Posterior vena cava (tissue), 2 donors: ENCODE measurements at regions not wholly inside any gene's neighbourhood (a gene's known extent, or its start where the extent isn't known, plus 50 kb on each side); places are given as distances from the start of the nearest gene placed in this dataset.

Experiments
- DNase-seq: peaks from one replicate; pipeline ENCODE4 v3.0.0-alpha.2; 2020; ENCODE audit warnings: low spot score
- intact Hi-C, 2 donors: fragments of 100-400 bp; cut with DNase I; formaldehyde crosslinking; loops; one replicate each; pipeline versions ENCODE4 v1.14.1 to v1.14.2; 2022 to 2023
- donor health status: DM: yes; HTN: yes; CAD: no.
- donor health status: DM: yes; HTN: yes; CAD: no.

DNA sequence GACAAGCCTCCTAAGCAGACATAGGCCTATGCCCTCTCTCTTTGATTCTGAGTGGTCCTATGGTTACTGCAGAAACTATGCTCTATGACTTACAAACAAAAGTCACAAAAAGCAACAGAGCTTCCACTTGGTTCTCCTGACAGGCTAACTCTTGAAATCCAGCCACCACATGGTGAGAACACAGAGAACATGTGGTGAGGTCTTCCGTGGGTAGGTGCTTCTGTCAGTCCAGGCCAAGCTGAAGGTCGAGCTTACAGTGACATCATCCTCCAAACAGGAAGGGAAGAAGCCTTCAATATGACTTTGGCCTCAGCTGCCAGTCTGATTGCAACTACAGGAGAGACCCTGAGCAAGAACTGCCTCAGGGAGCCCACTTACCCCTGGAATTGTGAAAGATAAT lies 265.5 kb downstream of the TBX18 start:
- intact Hi-C loops: no loop called here

DNA sequence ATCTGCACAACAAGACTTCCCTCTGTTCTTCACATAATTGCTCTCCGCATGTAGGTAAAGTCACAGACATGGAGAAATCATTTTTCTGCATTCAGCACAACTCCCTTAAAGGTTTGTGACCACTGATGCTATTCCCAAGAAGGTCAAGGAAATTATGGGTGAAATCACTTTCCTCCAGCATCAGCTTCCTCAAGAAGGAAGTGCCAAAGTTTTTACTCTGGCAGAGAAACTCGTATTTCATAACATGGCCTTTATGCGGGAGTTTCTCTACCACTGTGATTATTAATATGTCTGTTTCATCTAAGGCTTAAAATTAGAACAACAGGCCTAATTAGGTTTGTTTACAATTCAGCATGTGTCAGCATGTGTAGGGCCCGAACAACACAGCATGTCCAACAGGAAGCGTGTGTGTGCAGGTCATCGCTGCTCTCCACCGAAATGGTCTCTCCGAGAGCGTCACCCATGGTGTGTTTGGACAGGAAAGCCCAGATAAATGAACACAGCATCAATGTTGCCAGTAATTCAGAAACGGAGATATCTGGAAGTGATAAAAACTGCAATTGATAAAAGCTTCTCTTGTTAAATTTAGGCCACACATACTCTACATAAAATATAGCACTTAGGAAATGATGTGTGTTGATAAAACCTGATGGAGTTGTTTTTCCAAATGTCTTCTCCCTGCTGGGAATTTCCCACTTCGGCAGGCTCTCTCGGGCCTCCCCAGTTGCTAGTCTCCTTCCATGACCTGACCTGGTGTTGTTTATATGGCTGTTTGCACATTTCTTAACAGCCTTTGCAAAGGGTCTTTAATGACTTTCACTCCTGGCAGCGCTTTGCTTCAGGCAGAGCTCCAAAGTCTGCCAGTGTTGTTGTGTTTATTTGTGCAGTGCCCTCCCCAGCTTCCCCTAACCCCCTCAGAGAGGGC lies 265.1 kb upstream of the CEP162 start:
- DNase-seq: no peak
- intact Hi-C loops: no loop called here

More for the DNA sequence above, 265.5 kb downstream of the TBX18 start:
- DNase-seq: no peak

DNA sequence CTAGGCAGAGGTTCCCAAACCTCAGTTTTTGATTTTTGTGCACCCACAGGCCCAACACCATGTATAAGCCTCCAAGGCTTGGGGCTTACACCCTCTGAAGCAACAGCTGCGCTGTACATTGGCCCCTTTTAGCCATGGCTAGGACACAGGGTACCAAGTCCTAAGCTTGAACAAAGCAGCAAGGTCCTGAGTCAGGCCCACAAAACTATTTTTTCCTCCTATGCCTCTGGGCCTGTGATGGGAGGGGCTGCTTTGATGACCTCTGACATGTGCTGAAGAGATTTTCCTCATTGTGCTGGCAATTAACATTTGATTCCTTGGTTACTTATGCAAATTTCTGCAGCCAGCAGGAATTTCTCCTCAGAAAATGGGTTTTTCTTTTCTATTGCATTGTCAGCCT lies 262.2 kb upstream of the CEP162 start:
- intact Hi-C loops: no loop called here
- DNase-seq: no peak

DNA sequence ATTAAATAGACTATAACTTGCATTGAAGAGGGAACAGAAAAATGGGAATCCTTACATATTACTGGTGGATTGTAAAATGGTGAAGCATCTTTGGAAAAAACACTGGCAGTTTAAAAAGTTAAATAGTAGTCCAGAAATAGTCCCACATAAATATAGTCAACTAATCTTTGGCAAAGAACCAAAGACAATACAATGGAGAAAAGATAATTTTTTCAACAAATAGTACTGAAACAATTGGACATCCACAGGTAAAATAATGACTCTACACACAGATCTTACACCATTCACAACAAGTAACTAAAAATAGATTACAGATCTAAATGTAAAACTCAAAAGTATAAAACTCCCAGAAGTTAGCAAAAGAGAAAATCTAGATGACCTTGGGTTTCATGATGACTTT lies 259.1 kb upstream of the CEP162 start:
- intact Hi-C loops: no loop called here
- no peak for DNase-seq

DNA sequence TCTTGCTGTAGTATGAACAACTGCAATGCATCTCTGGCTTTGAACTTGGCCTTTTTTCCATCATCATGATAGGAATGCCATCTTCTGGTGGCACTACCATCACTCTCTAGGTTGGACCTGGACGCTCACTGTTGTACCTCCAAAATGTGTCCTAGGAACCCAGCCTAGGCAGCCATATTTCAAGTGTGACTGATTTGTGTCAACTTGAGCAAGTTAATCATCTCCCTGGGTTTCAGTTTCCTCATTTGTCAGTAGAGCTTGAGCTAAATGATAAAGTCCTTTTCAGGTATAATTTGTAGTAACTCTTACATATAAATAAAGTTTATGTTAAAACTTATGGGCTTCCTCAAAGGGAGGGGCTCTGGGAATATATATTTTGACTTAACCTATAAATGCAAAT lies 241.7 kb upstream of the CEP162 start:
- no peak for DNase-seq
- intact Hi-C loops: loop anchor here in 1 of 2 donors (5.0 kb wide), 1 partner anchor 403 kb away; no protein-coding TSS in a partner anchor

DNA sequence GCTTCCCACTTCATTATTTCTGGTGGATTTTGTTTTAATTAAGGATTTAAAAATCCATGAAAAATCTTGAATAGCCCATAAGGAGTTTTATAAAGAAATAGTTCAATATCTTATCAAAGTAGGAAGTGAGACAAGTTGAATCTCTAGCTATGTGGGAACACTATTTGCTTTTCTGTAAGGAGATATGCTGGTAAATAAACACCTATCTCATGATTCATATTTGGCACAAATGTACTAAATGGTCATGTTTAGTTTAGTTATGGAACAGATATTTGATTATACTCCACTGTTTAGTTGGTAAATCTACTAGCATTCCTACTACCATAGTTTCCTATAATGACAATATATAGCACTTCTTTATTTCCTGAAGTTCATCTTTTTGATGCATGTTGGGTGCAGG lies 239.9 kb upstream of the CEP162 start:
- intact Hi-C loops: loop anchor here in 1 of 2 donors (5.0 kb wide), 1 partner anchor 405 kb away; no protein-coding TSS in a partner anchor

DNA sequence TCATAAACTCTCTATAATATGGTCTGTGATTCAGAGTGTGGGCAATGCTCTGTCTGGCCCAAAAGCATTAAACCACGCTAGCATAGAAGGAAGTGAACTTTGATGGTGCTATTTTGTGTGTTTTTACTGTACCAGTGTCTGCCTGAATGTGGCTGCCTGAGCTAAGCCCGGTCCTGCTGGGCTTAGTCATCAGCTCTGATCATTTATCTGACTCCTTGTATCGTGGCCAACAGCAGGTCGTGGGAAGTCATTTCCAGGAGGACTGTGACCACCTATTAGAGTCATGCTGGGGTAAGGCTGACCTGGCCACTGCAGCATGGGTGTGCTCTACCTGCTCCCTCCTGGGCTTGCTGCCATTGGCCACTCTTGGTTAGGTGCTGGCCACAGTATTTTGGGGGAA lies 239.1 kb upstream of the CEP162 start:
- no peak for DNase-seq
- intact Hi-C loops: loop anchor here in 1 of 2 donors (5.0 kb wide), 1 partner anchor 406 kb away; no protein-coding TSS in a partner anchor

More for the DNA sequence above, 239.9 kb upstream of the CEP162 start:
- no peak for DNase-seq

DNA sequence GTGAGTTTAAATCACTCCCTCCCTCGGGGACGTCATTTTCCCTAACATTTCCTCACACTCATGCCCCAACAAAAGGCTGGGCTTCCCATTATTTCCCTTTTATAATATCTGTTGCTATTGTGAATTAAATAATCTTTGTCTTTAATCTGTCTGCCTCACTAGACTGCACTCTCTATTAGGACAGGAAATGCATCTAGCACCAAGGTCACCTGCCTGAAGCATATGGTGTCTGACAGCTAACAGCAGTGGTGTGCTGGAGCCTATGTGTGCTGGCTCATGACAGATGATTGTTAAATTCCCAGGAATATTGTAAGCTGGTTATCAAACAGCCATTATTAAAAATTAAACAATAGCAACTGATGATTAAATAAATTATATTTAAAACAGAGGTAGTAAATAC lies 237.0 kb upstream of the CEP162 start:
- no peak for DNase-seq
- intact Hi-C loops: no loop called here

DNA sequence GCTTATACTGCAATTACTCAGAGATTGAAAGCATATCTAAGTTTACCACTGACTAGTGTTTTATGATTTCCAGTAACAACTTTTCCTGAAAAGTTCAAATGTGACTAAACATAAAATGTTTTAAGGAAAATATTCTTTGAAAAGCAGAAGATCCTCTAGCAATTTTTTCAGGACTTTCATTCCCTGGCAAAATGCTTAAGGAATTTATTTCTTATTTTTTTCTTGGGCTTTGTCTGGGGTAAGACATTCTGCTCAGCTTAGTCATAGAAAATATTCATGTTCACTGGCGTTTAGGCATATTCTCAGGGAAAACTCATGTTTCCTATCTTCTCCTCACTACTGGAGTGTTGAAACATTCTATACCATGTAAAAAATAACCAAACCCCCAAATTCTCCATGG lies 235.3 kb upstream of the CEP162 start:
- no peak for DNase-seq
- intact Hi-C loops: no loop called here

DNA sequence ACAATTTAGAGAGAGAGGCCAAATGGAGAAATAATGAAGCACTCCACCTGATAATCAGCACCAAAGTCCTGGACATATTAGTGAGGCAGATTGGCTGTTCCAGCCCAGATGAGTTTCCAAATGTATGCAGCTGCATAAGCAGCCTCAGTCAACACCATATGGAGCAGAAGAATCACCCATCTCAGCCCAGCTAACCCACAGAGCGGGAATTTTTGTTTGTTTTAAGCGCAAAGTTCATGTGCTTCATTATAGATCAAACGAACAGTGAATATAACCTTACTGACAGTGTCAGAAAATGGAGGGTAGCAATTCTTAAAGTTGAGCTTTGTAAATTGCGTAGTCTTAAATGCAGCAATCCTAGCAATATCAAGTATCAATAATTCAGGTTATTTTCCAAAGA lies 234.0 kb upstream of the CEP162 start:
- intact Hi-C loops: no loop called here
- DNase-seq: no peak

DNA sequence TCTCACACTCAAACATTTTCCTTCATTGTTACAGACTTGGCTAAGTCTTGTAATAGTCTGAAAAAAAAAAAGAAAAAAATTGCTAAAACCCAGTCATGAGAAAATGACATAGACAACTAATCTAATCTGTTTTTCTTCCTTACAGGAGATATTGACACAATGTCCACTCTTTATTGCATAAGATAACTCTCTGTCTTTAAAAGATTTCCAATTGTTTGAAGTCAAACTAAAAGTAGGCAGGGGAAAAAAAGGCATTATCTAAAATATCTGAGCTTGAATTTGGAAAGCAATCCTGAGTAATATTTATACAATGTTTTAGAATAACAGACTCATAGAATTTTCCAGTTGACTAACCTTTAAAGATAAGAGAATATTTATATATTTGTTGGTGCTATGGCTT lies 233.0 kb upstream of the CEP162 start:
- DNase-seq: no peak
- intact Hi-C loops: no loop called here

DNA sequence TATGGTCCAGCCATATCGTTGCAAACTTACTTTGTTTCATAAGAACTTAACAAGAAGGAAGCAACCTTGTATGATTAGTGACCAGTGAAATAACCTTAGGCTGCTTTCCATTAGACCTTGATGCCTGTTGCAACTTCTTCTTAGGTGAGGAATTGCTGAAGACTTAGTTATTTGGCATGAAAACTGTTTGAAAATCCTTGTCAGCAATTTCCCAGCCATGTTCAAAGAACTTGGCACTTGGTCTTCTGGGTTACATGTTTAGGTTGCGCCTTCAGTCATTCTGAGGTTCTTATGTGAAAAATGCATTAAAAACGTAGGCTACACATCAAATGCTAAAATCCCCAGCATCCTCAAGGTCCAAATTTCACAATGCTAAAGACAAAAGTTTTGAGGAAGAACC lies 232.0 kb upstream of the CEP162 start:
- no peak for DNase-seq
- intact Hi-C loops: no loop called here

DNA sequence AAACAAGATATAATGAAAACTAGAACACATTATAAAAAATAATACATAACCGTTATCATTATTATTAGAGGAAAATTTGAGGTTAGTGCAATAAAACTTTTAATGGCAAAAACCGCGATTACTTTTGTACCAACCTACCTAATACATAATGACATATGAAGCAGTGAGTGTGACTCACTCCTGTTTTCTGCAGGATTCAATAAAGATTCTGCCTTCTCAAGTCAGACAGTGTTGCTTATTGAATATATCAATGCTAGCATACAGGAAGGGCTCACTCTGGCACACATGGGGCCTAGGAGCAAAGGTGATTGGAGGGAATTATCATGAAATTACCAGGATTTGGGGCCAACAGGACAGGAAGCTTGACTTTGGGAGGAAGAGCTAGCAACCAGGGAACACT lies 230.8 kb upstream of the CEP162 start:
- intact Hi-C loops: no loop called here
- no peak for DNase-seq

DNA sequence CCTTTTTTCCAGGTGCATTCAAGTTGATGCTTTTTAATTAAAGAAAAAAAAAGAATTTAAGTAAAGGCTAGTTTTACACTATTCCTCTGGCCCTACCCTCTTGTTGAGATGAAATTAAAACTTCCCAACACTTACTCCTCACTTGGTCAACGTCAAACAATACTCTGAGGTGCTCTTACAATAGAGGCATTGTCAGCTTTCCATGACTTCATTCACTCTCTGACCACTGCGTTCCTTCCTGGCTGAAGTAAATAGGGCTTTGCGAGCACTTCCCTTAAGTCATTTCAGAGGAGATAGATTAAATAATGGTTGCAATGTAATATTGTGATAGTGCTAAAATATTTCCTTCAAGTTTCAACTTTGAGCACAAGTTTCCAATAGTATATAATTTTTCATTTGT lies 229.8 kb upstream of the CEP162 start:
- intact Hi-C loops: no loop called here

DNA sequence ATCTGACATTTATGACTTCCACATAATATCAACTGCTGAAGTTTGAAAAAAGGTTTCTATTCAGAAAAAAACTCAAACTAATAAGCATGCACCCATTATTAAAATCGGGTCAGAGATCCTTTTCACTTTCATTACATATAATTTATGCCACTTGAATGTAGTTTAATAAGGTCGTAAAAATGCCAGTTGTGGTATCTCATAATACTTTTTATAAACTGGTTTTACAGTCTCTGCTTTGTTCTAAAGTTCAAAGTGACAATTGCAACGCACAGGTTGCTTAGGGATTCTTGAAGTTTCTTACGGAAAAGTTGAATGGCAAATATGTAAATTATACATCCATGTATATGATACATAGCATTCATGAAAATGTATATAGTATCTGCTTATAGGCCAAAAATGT lies 229.4 kb upstream of the CEP162 start:
- no peak for DNase-seq
- intact Hi-C loops: no loop called here

More for the DNA sequence above, 229.8 kb upstream of the CEP162 start:
- no peak for DNase-seq

DNA sequence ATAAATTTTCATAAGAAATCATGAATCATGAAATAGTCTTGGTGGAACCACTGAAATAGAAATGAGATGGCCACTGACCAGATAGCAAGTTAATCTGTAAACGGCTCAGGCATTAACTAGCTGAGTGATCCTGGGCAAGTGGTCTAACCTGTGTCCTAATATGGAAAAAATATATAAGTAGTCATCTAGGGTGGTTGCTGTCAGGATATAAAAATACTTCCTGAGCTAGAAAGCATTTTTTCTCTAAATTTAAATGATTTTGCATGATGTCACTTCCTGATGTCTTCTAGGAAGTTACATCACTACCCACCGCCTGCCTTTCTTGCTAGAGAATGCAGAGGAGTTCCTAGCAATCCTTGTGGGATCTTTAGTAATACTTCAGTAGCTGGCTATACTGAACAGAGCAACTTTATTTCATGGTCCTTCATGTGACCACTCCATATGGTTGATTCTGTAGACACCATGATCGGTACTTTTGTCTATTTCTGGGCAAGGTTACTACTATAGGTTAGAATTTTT lies 228.1 kb upstream of the CEP162 start:
- DNase-seq: no peak

DNA sequence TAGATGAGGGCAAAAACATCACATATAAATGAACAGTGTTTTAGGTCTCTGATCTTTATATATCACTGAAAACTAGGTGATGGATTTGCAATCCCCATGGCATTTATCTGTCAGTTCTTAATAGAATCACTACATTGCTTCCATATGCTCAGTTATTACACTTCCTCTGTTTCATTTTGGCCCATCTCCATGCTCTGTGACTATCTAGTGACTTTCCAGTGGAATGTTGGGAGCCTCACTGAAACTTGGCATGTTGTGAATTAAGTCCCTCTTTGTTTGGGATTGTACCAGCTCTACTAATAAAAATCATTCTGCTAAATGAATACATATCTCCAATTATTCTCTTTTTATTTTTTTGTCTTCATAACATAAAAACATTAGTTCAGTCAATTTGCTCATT lies 226.1 kb upstream of the CEP162 start:
- intact Hi-C loops: no loop called here

More for the DNA sequence above, 228.1 kb upstream of the CEP162 start:
- intact Hi-C loops: no loop called here

DNA sequence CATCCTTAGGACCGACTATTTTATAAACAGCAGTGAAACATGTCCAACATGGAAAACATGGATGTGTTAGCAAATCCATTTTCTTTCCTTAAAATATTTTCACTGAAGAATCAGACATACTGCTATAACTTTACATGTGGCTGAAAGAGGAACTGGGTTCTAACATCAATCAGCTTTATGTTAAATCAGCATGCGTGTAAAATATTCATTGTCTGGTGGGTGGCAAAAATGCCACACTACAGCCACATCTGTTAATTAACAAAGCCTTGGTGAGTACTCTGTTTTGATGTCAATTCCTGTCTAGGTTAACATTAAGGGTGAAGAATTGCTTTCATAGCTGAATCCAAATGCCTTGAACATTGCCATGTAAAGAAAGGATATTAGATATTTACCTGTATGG lies 222.6 kb upstream of the CEP162 start:
- intact Hi-C loops: no loop called here

More for the DNA sequence above, 226.1 kb upstream of the CEP162 start:
- DNase-seq: no peak

DNA sequence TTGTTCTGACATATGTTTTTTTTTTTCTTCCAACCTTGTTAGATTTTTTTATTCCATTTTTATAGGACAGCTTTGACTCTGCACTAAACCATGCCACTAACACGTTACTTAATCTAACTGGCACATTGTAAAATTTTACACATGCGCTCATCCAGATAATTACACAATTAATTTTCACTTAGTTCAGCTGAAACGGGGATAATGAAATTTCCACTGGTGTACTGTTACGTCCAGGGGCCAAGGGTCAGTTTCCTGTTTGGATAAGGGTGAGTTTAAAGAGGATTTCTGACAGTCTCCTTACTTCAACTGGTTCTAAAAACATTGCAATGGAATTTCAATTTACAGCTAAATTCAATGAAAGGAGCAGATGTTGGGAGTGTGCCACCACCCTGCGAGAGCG lies 221.8 kb upstream of the CEP162 start:
- intact Hi-C loops: no loop called here
- DNase-seq: no peak

More for the DNA sequence above, 222.6 kb upstream of the CEP162 start:
- DNase-seq: no peak

DNA sequence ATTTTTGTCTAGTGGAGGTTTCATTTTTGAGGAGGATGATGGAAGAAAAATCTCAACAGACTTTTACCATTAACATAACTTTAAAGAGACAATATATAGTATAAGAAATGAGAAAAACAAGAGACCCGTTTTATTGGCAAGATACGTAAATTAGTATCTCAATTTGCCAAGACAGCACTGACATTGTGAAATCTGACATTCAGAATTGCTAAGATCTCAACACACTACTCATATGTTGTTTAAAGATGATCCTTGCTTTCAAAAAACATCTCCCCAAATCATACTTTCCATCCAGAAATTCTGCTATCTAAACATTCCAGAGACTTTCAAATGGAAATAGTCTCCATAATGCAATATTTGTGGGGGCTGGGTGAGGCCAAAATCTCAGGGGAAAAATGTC lies 220.9 kb upstream of the CEP162 start:
- intact Hi-C loops: no loop called here
- DNase-seq: no peak

DNA sequence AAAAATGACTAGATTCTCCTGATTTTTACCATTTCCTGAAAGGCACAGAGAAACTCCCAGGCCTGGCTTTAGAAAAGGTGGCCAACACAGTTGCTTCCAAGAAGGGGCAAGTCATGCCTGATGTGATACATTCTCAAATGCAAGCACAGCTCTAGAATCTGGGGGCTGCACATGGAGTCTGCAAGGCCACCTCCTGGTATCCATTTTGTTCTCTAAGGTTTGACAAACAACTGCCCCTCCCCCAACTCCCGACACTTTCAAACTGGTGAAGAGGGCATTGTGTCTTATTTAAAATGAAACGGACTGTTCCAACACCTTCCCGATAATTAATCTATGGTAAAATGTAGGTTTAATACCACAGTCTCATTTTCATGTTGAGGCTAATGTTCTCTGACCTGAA lies 220.2 kb upstream of the CEP162 start:
- intact Hi-C loops: no loop called here
- no peak for DNase-seq
